ENCODE measurements at regions not wholly inside any gene's neighbourhood (a gene's known extent, or its start where the extent isn't known, plus 50 kb on each side); places are given as distances from the start of the nearest gene placed in this dataset.
A peak's percentile ranks its signal among the peaks of the same experiment; 100 is the strongest.

DNA sequence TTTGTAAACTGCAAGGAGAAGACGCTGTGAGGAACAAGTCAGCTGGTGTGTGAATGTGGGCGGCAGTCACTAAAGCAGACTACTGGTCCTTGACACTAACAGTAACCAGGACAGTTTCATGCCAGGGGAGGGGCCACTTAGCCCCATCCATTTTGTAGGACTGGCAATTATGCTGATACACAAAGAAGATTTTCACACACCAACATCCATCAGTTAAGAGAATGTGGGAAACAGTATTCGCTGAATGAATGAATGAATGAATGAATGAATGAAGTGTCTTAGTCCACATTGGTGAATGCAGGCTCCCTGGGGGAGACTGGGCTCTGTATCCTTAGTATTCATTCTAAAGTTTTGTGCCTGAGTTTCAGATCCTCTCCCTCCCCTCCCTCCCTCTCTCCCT is 590.4 kb downstream of the BRD1 start:
- 68 to 93% (median 84%) methylated on average over 3 of the region's 3 CpGs for WGBS, 5 donors
- no peaks in the 10 kb centered on the region for H3K9me3 ChIP-seq
- intact Hi-C loops (cut with DNase I; ENCODE audit: low total_unique reads): no loop called here
- H3K27me3 ChIP-seq (replicated peaks in 1 of 7): peaks cover 0 to 66% (median 0%) of the 10 kb centered on the region in 7 donors
- no peak overlapping the region for H3K27ac ChIP-seq
- no peak for TF ChIP-seq POLR2A (IDR thresholded peaks at IDR 0.05)
- TF ChIP-seq, protein P1, sequence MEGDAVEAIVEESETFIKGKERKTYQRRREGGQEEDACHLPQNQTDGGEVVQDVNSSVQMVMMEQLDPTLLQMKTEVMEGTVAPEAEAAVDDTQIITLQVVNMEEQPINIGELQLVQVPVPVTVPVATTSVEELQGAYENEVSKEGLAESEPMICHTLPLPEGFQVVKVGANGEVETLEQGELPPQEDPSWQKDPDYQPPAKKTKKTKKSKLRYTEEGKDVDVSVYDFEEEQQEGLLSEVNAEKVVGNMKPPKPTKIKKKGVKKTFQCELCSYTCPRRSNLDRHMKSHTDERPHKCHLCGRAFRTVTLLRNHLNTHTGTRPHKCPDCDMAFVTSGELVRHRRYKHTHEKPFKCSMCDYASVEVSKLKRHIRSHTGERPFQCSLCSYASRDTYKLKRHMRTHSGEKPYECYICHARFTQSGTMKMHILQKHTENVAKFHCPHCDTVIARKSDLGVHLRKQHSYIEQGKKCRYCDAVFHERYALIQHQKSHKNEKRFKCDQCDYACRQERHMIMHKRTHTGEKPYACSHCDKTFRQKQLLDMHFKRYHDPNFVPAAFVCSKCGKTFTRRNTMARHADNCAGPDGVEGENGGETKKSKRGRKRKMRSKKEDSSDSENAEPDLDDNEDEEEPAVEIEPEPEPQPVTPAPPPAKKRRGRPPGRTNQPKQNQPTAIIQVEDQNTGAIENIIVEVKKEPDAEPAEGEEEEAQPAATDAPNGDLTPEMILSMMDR (IDR thresholded peaks at IDR 0.05 in 8 of 11, conservative IDR thresholded peaks at IDR 0.05 in 3 of 11): no peak
- no peak for TF ChIP-seq POLR2AphosphoS5 (IDR thresholded peaks at IDR 0.05)
- H3K4me3 ChIP-seq: no peak overlapping the region
- no peak for DNase-seq
- H3K36me3 ChIP-seq: no peaks in the 10 kb centered on the region
- no peaks in the 10 kb centered on the region for H3K4me1 ChIP-seq

DNA sequence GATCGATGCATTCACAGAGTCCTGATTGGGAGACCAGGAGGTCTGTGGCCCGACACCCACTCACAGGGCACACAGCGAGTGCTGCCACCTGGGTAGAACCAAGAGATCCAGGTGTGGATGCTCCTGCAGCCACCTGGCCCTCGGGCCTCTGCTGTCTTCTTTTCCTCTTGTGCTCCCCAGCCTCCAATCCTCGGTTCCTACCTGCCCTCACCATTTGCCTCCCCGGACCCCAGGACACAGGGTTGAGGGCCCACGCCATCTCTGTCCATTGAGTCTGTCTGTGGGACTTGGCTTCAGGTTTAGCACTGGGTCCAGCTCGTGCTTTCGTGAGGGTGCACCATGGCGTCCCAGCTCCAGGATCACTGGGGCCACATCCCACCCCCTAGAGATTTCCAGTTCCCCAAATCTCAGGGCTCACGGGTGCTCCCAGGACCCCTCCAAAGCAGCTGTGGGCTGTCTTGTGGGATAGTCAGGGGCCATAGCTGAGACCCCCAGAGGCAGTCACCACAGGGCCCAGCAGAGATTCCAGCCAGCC is 591.1 kb downstream of the BRD1 start:
- no peaks in the 10 kb centered on the region for H3K4me1 ChIP-seq
- no peak overlapping the region for H3K4me3 ChIP-seq
- H3K27me3 ChIP-seq (replicated peaks in 1 of 7): peaks cover 0 to 67% (median 0%) of the 10 kb centered on the region in 7 donors
- no peaks in the 10 kb centered on the region for H3K9me3 ChIP-seq
- TF ChIP-seq POLR2A (IDR thresholded peaks at IDR 0.05) (no peak), POLR2AphosphoS5 (IDR thresholded peaks at IDR 0.05) (no peak)
- TF ChIP-seq, protein P1 (IDR thresholded peaks at IDR 0.05 in 8 of 11, conservative IDR thresholded peaks at IDR 0.05 in 3 of 11): no peak
- intact Hi-C loops (cut with DNase I; ENCODE audit: low total_unique reads): no loop called here
- 73 to 91% (median 86%) methylated on average over 10 to 11 of the region's 11 CpGs for WGBS, 5 donors
- H3K36me3 ChIP-seq: no peaks in the 10 kb centered on the region
- DNase-seq: peak; percentile 59
- no peak overlapping the region for H3K27ac ChIP-seq

DNA sequence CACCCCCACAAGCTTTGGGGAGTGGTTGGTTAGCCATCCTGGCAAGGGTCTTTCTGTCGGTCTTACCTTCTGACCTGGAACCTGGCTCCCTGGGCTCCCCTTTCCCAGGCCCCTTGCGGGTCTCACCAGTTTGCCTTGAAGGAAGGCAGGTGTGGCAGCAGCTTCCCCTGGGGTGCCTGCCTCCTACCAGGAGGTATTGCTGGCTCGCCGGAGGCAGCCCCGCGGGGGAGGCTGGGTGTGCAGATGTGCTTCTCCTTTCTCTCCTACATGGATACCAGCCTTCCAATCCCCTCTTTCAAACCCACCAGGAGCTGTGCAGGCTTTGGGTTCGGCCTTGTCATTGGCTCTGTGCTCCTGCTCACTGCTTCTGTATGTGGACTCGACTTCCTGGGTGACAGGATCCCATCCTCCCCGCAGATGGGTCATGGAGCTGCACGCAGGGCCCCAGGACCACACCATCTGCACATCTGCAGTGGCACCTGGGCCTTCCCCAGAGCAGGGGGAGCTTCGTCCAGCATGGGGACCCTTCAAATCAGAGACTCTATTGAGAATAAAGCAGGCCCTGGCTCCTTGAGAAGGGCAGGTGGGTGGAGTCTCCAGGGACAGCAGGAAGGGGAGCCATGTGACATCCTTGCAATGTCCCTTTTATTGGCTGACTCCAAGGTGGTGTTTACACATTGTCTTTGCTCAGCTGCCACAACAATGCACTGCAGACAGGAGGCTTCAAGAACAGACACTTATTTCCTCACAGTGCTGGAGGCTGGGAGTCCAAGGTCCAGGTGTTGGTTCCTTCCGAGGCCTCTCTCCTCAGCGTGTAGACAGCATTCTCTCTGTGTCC is 592.0 kb downstream of the BRD1 start:
- 59 to 76% (median 67%) methylated on average over 12 to 13 of the region's 13 CpGs for WGBS, 5 donors
- Histone ChIP-seq H3K36me3 (no peaks in the 10 kb centered on the region), H3K4me3 (no peak overlapping the region), H3K4me1 (no peaks in the 10 kb centered on the region), H3K27me3 (replicated peaks in 1 of 7) (peaks cover 0 to 67% (median 0%) of the 10 kb centered on the region in 7 donors), H3K9me3 (no peaks in the 10 kb centered on the region), H3K27ac (no peak overlapping the region)
- TF ChIP-seq, protein P1 (IDR thresholded peaks at IDR 0.05 in 8 of 11, conservative IDR thresholded peaks at IDR 0.05 in 3 of 11): no peak
- no peak for TF ChIP-seq POLR2A (IDR thresholded peaks at IDR 0.05)
- no peak for TF ChIP-seq POLR2AphosphoS5 (IDR thresholded peaks at IDR 0.05)
- intact Hi-C loops (cut with DNase I; ENCODE audit: low total_unique reads): no loop called here
- DNase-seq: peak; percentile 44

DNA sequence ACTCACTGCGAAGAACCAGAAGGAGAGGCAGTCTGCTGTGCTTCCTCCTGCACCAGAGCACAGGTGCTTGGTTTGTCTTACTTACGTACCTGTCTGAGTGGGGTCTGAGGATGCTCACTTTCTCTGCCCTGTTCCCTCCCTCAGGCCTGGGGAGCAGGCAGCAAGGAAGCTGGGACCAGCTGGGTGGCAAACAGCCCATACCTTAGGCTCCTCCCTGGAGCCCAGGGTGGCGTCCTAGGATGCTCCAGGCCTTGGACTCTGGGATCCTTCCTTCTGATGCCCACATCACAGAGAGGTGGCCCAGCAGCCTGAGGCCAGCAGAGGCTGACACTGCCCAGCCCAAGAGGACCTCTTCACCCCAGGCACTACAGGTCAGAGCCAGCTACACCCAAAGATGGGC is 593.2 kb downstream of the BRD1 start:
- TF ChIP-seq POLR2AphosphoS5 (IDR thresholded peaks at IDR 0.05) (no peak), POLR2A (IDR thresholded peaks at IDR 0.05) (no peak)
- TF ChIP-seq, protein P1 (IDR thresholded peaks at IDR 0.05 in 8 of 11, conservative IDR thresholded peaks at IDR 0.05 in 3 of 11): no peak
- Histone ChIP-seq H3K36me3 (no peaks in the 10 kb centered on the region), H3K27me3 (replicated peaks in 1 of 7) (peaks cover 0 to 63% (median 0%) of the 10 kb centered on the region in 7 donors), H3K4me3 (no peak overlapping the region), H3K9me3 (no peaks in the 10 kb centered on the region), H3K27ac (no peak overlapping the region), H3K4me1 (no peaks in the 10 kb centered on the region)
- intact Hi-C loops (cut with DNase I; ENCODE audit: low total_unique reads): no loop called here
- DNase-seq: peak; percentile 63
- 71 to 86% (median 75%) methylated on average over 3 of the region's 3 CpGs for WGBS, 5 donors

Data from spleen (tissue), 11 donors.